ENCODE measurements at regions not wholly inside any gene's neighbourhood (a gene's known extent, or its start where the extent isn't known, plus 50 kb on each side); places are given as distances from the start of the nearest gene placed in this dataset.

- H3K4me1 ChIP-seq (ENCODE audit: control insufficient read depth, insufficient read depth, low read length): no peaks in the 10 kb centered on the region
- no peaks in the 10 kb centered on the region for H3K36me3 ChIP-seq (ENCODE audit: control insufficient read depth, insufficient read depth, low read length)
- no peak overlapping the region for H3K27ac ChIP-seq (ENCODE audit: insufficient read depth, low read length)
- 46% methylated on average over 3 of the region's 6 CpGs; no CpG with 5 or more reads in 1 of the 2 experiments for WGBS, 2 experiments (ENCODE audit: extremely low coverage in 2 of 2, insufficient read length in 1 of 2)
- peaks cover 26% of the 10 kb centered on the region for H3K27me3 ChIP-seq (ENCODE audit: control insufficient read depth, insufficient read depth, low read length)
- no peaks in the 10 kb centered on the region for H3K9me3 ChIP-seq (ENCODE audit: control insufficient read depth, insufficient read depth, low read length)
- no peaks in the 10 kb centered on the region for H4K20me1 ChIP-seq (ENCODE audit: insufficient read depth, low read length)
- H3K4me3 ChIP-seq (ENCODE audit: insufficient read depth, low read depth, low read length): no peak overlapping the region
- POLR2A ChIA-PET (ENCODE audit: unreplicated experiment): no interaction called here
- no TSS peak for BruUV-seq (replicated peaks)
- no peak overlapping the region for H2AFZ ChIP-seq (replicated peaks; ENCODE audit: low read length, poor library complexity)
- H3K56ac ChIP-seq (ENCODE audit: extremely low read depth, insufficient read depth, low read length): no peak overlapping the region
- in situ Hi-C loops (cut with MboI; ENCODE audit: low sequenced_read_pairs): no loop called here
- no peak overlapping the region for H2AK9ac ChIP-seq (replicated peaks; ENCODE audit: low read depth, low read length, poor library complexity)
- no peaks in the 10 kb centered on the region for H3K9me1 ChIP-seq (ENCODE audit: insufficient read depth, low read length)
- no peak overlapping the region for H2AK5ac ChIP-seq (ENCODE audit: low read depth, low read length)
- H3K79me1 ChIP-seq (ENCODE audit: low read depth in 1 of 2, low read length in 2 of 2): no peaks in the 10 kb centered on the region
- no peak for ATAC-seq (ENCODE audit: low read depth)
- CTCF ChIA-PET: no interaction called here
- no peak for DNase-seq
- no peak overlapping the region for H2BK120ac ChIP-seq (ENCODE audit: low read depth, low read length)
- no peak overlapping the region for H3K14ac ChIP-seq (replicated peaks; ENCODE audit: low read depth, low read length)
- no peak overlapping the region for H3K4ac ChIP-seq (ENCODE audit: low read depth, low read length)
- dilution Hi-C loops (cut with HindIII; ENCODE audit: low sequenced_read_pairs, unreplicated experiment): no loop called here
- H3K4me2 ChIP-seq (ENCODE audit: low read depth, low read length): no peak overlapping the region
- H2BK5ac ChIP-seq (ENCODE audit: low read depth, low read length, poor library complexity, severe bottlenecking): no peak overlapping the region
- no peak overlapping the region for H3K18ac ChIP-seq (ENCODE audit: low read depth, low read length)
- H4K5ac ChIP-seq (ENCODE audit: low read depth, low read length): no peak overlapping the region
- peak; percentile 81 for TF ChIP-seq MAFK (IDR thresholded peaks at IDR 0.05; ENCODE audit: low read depth, low read length)
- no peak for TF ChIP-seq NFE2L2 (IDR thresholded peaks at IDR 0.05; ENCODE audit: low read depth, low read length)
- no peak overlapping the region for H2BK15ac ChIP-seq (ENCODE audit: low read depth, low read length)
- intact Hi-C loops (cut with micrococcal nuclease): no loop called here
- no peak overlapping the region for H2BK20ac ChIP-seq (ENCODE audit: low read depth, low read length)
- no peak overlapping the region for H4K8ac ChIP-seq (ENCODE audit: low read depth in 2 of 2, low read length in 2 of 2)
- no peak overlapping the region for H4K91ac ChIP-seq (ENCODE audit: insufficient read depth, low read depth, low read length)
- H3K23ac ChIP-seq (ENCODE audit: low read depth, low read length): no peak overlapping the region
- H3K9ac ChIP-seq (ENCODE audit: low read depth, low read length): no peak overlapping the region
These were observed 55.2 kb upstream of the KCNJ6 start for GRCh38 chr21:37971390-37971950.

Measured in IMR-90 (cell line).